ENCODE measurements at regions not wholly inside any gene's neighbourhood (a gene's known extent, or its start where the extent isn't known, plus 50 kb on each side); places are given as distances from the start of the nearest gene placed in this dataset.

GRCh38 chr2:7976206-7976605 lies 705.6 kb upstream of the ID2 start:
- TF ChIP-seq YY1 (IDR thresholded peaks at IDR 0.05; ENCODE audit: insufficient read depth, insufficient read length) (no peak), ZNF274 (IDR thresholded peaks at IDR 0.05; ENCODE audit: low read depth, low read length) (no peak)

Measured in NT2/D1 (cell line).